Small intestine (tissue), 7 donors: ENCODE measurements at regions not wholly inside any gene's neighbourhood (a gene's known extent, or its start where the extent isn't known, plus 50 kb on each side); places are given as distances from the start of the nearest gene placed in this dataset.
A peak's percentile ranks its signal among the peaks of the same experiment; 100 is the strongest.

Source experiments
- DNase-seq, 2 donors: peaks; one replicate each; pipeline versions ENCODE4 v3.0.0 to v3.0.0-alpha.2; 2013
- FAIRE-seq: peaks from 2 replicates; lab custom pipeline; 2012; peaks lifted over from hg19 to GRCh38; lab: Jason Lieb, UNC
- H3K27ac ChIP-seq, 3 donors: one replicate each; pipeline ENCODE4 v1.5.1; 2013; ENCODE audit warnings: low read length in 2 of 3, mild to moderate bottlenecking in 2 of 3, control low read depth in 1 of 3, inconsistent platforms in 1 of 3, low read depth in 1 of 3, moderate library complexity in 1 of 3
- H3K27me3 ChIP-seq, 3 donors: one replicate each; pipeline ENCODE4 v1.6.1; 2013; ENCODE audit warnings: low read length in 3 of 3, inconsistent platforms in 1 of 3; ENCODE audit not compliant: control insufficient read depth in 3 of 3, insufficient read depth in 3 of 3
- H3K36me3 ChIP-seq, 3 donors: one replicate each; pipeline ENCODE4 v1.6.1; 2013; ENCODE audit warnings: low read length in 3 of 3, inconsistent platforms in 1 of 3, low read depth in 1 of 3, mild to moderate bottlenecking in 1 of 3, moderate library complexity in 1 of 3; ENCODE audit not compliant: control insufficient read depth in 3 of 3, insufficient read depth in 2 of 3
- H3K4me1 ChIP-seq, 3 donors: one replicate each; pipeline ENCODE4 v1.6.1; 2013; ENCODE audit warnings: low read length in 2 of 3, inconsistent platforms in 1 of 3, low read depth in 1 of 3, mild to moderate bottlenecking in 1 of 3, moderate library complexity in 1 of 3; ENCODE audit not compliant: control insufficient read depth in 3 of 3, insufficient read depth in 2 of 3
- H3K4me3 ChIP-seq, 3 donors: one replicate each; pipeline ENCODE4 v1.5.1; 2013; ENCODE audit warnings: low read length in 3 of 3, control low read depth in 1 of 3, inconsistent platforms in 1 of 3, low read depth in 1 of 3, mild to moderate bottlenecking in 1 of 3, moderate library complexity in 1 of 3
- H3K9me3 ChIP-seq, 2 donors: one replicate each; pipeline ENCODE4 v1.6.1; 2013; ENCODE audit warnings: low read depth in 1 of 2, low read length in 1 of 2; ENCODE audit not compliant: control insufficient read depth in 2 of 2, insufficient read depth in 1 of 2
- WGBS, 3 donors: extraction: QIAGEN DNeasy Blood & Tissue Kit; methylation state at CpG; one replicate each; pipeline ENCODE4 v1.1.7; 2013; 5-methylcytosine and 5-hydroxymethylcytosine counted together
- donor health status: healthy with polysubstance abuse.
- donor health status: control.
- donor health status: control.
- donor health status: Bipolar disorder and iron deficiency.
- donor health status: healthy.

GRCh38 chr2:128817171-128817570 lies 498.5 kb upstream of the HS6ST1 start:
- no peak for FAIRE-seq
- DNase-seq: peak in 1 of 2 donors; percentile 13
- Histone ChIP-seq H3K27me3 (no peaks in the 10 kb centered on the region), H3K27ac (no peak overlapping the region), H3K4me3 (no peak overlapping the region), H3K9me3 (no peaks in the 10 kb centered on the region), H3K36me3 (no peaks in the 10 kb centered on the region), H3K4me1 (no peaks in the 10 kb centered on the region)
- 52 to 67% (median 66%) methylated on average over 5 of the region's 5 CpGs for WGBS, 3 donors

- no peaks in the 10 kb centered on the region for H3K4me1 ChIP-seq
- FAIRE-seq: no peak
- H3K36me3 ChIP-seq: no peaks in the 10 kb centered on the region
- H3K9me3 ChIP-seq: no peaks in the 10 kb centered on the region
- H3K27ac ChIP-seq: no peak overlapping the region
- no peak for DNase-seq
- no peak overlapping the region for H3K4me3 ChIP-seq
- 71 to 79% (median 74%) methylated on average over 6 of the region's 6 CpGs for WGBS, 3 donors
- no peaks in the 10 kb centered on the region for H3K27me3 ChIP-seq
These were observed 499.1 kb upstream of the HS6ST1 start for GRCh38 chr2:128817813-128818212.

GRCh38 chr2:128818248-128818647 lies 499.6 kb upstream of the HS6ST1 start:
- Histone ChIP-seq H3K27ac (no peak overlapping the region), H3K36me3 (no peaks in the 10 kb centered on the region), H3K9me3 (no peaks in the 10 kb centered on the region), H3K4me3 (no peak overlapping the region), H3K27me3 (no peaks in the 10 kb centered on the region), H3K4me1 (no peaks in the 10 kb centered on the region)
- FAIRE-seq (no peak), DNase-seq (no peak)
- 85 to 94% (median 85%) methylated on average over 2 of the region's 2 CpGs for WGBS, 3 donors

GRCh38 chr2:128818704-128819491 lies 500.2 kb upstream of the HS6ST1 start:
- Histone ChIP-seq H3K4me3 (no peak overlapping the region), H3K36me3 (no peaks in the 10 kb centered on the region), H3K27me3 (no peaks in the 10 kb centered on the region), H3K9me3 (no peaks in the 10 kb centered on the region), H3K27ac (no peak overlapping the region), H3K4me1 (no peaks in the 10 kb centered on the region)
- DNase-seq: no peak
- WGBS, 3 donors: 77 to 86% (median 81%) methylated on average over 11 of the region's 11 CpGs
- FAIRE-seq: no peak

- no peak overlapping the region for H3K4me3 ChIP-seq
- H3K27me3 ChIP-seq: no peaks in the 10 kb centered on the region
- DNase-seq (no peak), FAIRE-seq (no peak)
- no peak overlapping the region for H3K27ac ChIP-seq
- no peaks in the 10 kb centered on the region for H3K36me3 ChIP-seq
- H3K4me1 ChIP-seq: no peaks in the 10 kb centered on the region
- H3K9me3 ChIP-seq: no peaks in the 10 kb centered on the region
- WGBS, 3 donors: 84 to 91% (median 88%) methylated on average over 4 of the region's 4 CpGs
These were observed 501.8 kb upstream of the HS6ST1 start for GRCh38 chr2:128820452-128820851.

- H3K9me3 ChIP-seq: no peaks in the 10 kb centered on the region
- FAIRE-seq: no peak
- WGBS, 3 donors: 79 to 92% (median 88%) methylated on average over 1 of the region's 1 CpG
These were observed 502.3 kb upstream of the HS6ST1 start for GRCh38 chr2:128821010-128821409.

GRCh38 chr2:128832946-128833663 lies 514.4 kb upstream of the HS6ST1 start:
- DNase-seq: peak in 1 of 2 donors; percentile 11
- H3K4me1 ChIP-seq: no peaks in the 10 kb centered on the region
- H3K27me3 ChIP-seq: no peaks in the 10 kb centered on the region
- H3K4me3 ChIP-seq: no peak overlapping the region
- 30 to 44% (median 43%) methylated on average over 8 of the region's 8 CpGs for whole genome bisulfite sequencing, 3 donors
- no peaks in the 10 kb centered on the region for H3K9me3 ChIP-seq
- no peak for FAIRE-seq
- H3K36me3 ChIP-seq: no peaks in the 10 kb centered on the region
- H3K27ac ChIP-seq: no peak overlapping the region

More at GRCh38 chr2:128821010-128821409, 502.3 kb upstream of the HS6ST1 start:
- no peaks in the 10 kb centered on the region for H3K36me3 ChIP-seq
- H3K27ac ChIP-seq: no peak overlapping the region
- no peak overlapping the region for H3K4me3 ChIP-seq
- no peaks in the 10 kb centered on the region for H3K4me1 ChIP-seq
- no peak for DNase-seq
- H3K27me3 ChIP-seq: no peaks in the 10 kb centered on the region

- Histone ChIP-seq H3K27me3 (no peaks in the 10 kb centered on the region), H3K27ac (no peak overlapping the region), H3K4me3 (no peak overlapping the region), H3K36me3 (no peaks in the 10 kb centered on the region), H3K9me3 (no peaks in the 10 kb centered on the region), H3K4me1 (no peaks in the 10 kb centered on the region)
- whole genome bisulfite sequencing, 3 donors: 81 to 83% (median 82%) methylated on average over 6 of the region's 6 CpGs
- no peak for FAIRE-seq
- DNase-seq: no peak
These were observed 515.0 kb upstream of the HS6ST1 start for GRCh38 chr2:128833664-128834027.
